NCI-H146 treated with DMSO at 0.1 percent for 48 hours (cell line): ENCODE measurements at regions not wholly inside any gene's neighbourhood (a gene's known extent, or its start where the extent isn't known, plus 50 kb on each side); places are given as distances from the start of the nearest gene placed in this dataset.

Experiments used
- DNase-seq: peaks from one replicate; lab custom pipeline; 2025; ENCODE audit not compliant: unreplicated experiment; lab: John Stamatoyannopoulos, UW

DNA sequence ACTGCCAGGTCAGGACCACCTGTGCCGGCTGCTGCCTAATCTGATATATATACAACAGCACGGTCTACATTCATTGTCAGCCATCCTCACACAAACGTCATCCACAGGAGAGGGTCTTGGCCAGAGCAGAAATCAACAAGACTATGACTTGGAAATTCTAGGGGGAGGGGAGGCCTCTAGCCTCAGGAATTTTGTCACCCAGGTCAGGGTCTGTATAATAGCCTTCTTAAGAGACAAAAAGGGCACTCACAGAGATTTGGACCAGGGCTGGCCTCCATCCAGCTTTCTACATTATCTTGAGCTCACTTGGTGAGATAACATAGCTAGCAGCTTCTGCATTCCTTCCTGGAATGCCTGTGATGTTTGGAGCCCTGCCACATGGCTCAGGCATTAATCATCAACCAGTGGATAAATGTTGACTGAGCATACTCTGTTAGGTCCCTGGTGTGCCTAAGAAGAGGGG lies 50.4 kb upstream of the CTIF start:
- DNase-seq: no peak

- no peak for DNase-seq
Measured at GRCh38 chr18:48486754-48487153, 52.1 kb upstream of the CTIF start.

GRCh38 chr18:48485828-48486405 lies 52.9 kb upstream of the CTIF start:
- no peak for DNase-seq

GRCh38 chr18:48481092-48481491 lies 57.7 kb upstream of the CTIF start:
- no peak for DNase-seq

GRCh38 chr18:48479531-48479930 lies 59.3 kb upstream of the CTIF start:
- DNase-seq: no peak

GRCh38 chr18:48477348-48477747 lies 61.5 kb upstream of the CTIF start:
- no peak for DNase-seq

DNA sequence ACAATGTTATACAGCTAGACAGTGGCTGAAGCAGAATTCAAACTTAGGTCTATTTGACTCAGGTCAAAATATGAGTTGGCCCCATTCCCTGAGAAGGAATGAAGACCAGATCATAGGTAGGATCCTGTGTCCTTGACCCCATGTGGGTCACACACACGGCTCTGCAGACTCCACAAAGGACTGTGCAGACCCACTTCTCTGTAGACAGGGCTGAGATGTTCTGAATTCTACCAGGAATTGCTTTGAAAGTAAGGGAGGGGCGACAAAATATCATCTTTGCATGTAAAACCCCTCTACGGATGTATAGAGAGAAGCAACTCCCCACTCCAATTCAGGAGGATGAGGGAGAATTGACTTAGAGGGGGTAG lies 62.3 kb upstream of the CTIF start:
- DNase-seq: no peak

DNA sequence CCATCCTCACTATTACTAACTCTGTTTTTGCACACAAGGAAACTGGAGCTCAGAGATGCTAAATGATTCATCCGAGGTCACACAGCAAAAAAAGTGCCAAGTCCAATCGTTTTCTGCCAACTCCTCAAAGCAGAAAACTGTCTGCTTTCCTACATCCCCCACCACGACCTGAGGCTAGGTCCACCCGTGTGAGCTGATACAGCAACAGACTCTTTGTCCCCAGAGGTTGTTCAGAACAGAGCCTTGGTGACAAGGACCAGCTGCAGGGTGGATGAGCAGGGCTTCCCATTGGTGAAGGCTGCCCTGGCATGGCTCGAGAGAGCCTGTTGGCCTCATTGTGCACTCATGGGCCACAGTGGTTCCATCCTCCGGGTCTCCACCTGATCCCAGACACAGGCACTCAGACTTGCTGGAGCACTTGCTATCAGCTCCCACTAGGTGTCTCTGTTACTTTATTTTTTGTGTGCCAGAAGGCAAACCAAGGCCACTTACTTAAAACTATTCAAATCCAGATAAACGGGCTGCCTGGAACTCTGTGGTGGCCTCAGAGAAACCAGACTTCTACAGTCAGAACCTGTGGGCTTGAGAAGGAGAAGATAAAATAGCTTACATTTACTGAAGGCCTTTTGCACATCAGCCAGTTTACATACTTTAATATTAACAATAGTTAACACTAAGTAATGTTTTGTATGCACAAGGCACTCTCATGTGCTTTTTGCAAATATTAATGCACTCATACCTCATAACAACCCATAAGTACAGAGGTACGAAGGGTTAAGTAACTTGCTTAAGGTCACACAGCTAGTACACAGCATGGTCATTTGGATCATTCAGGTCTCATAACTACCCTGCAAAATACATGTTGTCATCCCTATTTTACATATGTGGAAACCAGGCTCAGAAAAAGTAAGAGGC lies 62.9 kb upstream of the CTIF start:
- peak; percentile 85 for DNase-seq

- DNase-seq: no peak
Measured at GRCh38 chr18:48473816-48474215, 64.6 kb upstream of the ZBTB7C start.

GRCh38 chr18:48472610-48473009 lies 63.4 kb upstream of the ZBTB7C start:
- no peak for DNase-seq

GRCh38 chr18:48470484-48471180 lies 61.4 kb upstream of the ZBTB7C start:
- no peak for DNase-seq

GRCh38 chr18:48468151-48468550 lies 59.0 kb upstream of the ZBTB7C start:
- DNase-seq: no peak

- no peak for DNase-seq
Measured at GRCh38 chr18:48467231-48467630, 58.0 kb upstream of the ZBTB7C start.

DNA sequence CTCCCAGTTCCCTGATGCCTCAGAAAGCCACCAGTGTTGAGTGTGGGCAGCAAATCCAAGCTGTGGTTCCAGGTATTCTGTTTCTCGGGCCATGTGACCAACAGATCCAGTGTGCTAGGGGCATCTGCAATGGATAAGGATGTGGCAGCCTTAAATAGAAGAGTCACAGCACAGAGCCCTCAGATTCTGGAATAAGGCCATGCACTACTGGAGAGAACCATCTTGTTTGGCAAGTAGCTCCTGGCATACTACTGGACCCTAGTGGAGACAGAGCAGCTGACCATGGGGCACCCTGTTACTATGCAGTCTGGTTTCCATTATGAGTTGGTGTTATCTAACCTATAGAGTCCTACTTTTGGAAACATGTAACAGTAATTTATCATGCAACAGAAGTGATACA lies 53.3 kb upstream of the ZBTB7C start:
- DNase-seq: no peak

DNA sequence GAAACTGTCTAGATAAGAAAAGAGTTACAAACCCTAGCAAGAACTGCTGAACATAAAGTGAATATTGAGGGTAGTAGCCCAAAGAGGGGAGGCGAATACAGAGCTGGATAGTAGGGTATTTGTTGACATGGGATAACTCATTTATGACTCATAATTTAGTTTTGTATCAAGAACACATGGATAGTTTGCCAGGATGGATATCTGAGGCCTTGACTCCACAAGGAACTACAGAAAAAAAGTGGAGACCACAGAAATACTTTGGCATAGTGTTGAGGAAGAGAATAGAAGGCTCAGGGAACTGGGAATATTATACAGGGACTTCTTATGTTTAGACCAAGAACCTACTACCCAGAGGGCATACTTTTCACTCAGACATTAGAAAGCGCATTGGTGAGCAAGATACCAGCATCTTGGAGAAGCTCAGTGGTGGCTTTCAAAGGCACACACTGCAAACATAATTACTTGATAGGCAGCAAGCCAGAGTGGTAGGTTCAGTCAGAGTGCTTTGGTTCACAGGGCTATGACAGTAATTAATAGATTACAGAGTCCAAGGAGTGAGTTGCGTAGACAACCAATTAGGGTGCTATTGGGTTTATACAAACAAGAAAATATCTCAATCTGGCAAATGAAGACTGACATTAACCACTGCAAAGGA lies 51.9 kb upstream of the ZBTB7C start:
- no peak for DNase-seq

DNA sequence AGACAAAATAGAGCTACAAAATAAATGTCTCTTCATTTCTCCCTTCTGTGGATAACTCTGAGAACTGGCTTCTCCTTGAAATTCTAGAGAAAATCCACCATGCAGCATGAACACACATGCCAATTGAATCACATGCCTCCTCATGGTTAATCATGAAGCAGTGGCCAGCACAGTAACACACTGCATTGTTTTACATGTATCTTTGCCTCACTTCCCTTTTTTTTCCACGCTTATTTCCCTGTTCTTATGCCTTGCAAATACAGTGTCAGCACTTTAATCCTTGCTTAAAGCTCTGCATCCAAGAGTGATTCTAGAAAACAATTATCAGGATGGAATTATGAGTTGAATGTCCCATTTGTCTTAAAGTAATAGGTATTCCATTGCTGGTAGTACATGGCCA lies 50.3 kb upstream of the ZBTB7C start:
- DNase-seq: no peak

DNA sequence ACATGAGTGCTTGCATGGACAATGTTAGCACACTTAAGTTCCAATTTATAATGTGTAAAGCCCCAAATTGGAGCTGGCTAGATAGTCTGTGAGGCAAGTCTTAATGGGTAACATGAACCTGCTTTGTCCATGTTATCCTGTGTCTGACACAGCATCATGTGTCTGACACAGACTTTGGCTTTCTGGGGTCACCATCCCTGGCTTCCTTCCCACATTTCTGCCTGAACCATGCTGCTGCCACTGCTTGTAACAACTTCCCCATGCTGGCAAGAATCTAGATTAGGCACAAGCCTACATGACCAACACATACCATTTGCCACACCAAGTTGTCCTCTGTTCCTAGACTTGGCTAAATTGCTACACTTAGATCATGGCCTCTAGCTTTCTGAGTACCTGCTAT lies 49.8 kb upstream of the ZBTB7C start:
- DNase-seq: no peak
